ENCODE measurements at regions not wholly inside any gene's neighbourhood (a gene's known extent, or its start where the extent isn't known, plus 50 kb on each side); places are given as distances from the start of the nearest gene placed in this dataset.
"Not testable (repeated sequence)": the region's sequence is repeated elsewhere in the genome, so short reads cannot be mapped to it uniquely, and the experiment has no call there.

DNA sequence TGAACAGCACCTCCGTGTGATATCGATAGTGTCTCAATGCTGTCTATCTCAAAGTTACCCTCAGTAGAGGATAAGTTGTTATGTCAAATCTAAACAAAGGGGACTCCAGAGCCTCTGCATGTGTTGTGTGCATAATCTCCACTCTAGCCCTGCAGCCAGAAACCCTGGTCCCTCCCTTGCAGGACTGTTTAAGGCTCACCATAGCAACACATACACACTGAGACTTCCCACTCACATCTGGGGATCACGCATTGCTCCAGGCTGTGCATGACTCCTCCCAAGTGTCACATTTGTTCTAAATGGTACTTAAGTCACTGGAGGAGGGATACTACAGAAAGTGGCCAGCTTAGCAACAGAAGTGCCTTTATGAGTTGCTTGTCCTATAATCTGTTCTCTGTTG, 258.6 kb upstream of the CRIM1 start:
- no peak for DNase-seq
- TF ChIP-seq, protein P1, sequence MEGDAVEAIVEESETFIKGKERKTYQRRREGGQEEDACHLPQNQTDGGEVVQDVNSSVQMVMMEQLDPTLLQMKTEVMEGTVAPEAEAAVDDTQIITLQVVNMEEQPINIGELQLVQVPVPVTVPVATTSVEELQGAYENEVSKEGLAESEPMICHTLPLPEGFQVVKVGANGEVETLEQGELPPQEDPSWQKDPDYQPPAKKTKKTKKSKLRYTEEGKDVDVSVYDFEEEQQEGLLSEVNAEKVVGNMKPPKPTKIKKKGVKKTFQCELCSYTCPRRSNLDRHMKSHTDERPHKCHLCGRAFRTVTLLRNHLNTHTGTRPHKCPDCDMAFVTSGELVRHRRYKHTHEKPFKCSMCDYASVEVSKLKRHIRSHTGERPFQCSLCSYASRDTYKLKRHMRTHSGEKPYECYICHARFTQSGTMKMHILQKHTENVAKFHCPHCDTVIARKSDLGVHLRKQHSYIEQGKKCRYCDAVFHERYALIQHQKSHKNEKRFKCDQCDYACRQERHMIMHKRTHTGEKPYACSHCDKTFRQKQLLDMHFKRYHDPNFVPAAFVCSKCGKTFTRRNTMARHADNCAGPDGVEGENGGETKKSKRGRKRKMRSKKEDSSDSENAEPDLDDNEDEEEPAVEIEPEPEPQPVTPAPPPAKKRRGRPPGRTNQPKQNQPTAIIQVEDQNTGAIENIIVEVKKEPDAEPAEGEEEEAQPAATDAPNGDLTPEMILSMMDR (IDR thresholded peaks at IDR 0.05; ENCODE audit: low read depth, low read length): no peak
- H3K36me3 ChIP-seq: no peaks in the 10 kb centered on the region

DNA sequence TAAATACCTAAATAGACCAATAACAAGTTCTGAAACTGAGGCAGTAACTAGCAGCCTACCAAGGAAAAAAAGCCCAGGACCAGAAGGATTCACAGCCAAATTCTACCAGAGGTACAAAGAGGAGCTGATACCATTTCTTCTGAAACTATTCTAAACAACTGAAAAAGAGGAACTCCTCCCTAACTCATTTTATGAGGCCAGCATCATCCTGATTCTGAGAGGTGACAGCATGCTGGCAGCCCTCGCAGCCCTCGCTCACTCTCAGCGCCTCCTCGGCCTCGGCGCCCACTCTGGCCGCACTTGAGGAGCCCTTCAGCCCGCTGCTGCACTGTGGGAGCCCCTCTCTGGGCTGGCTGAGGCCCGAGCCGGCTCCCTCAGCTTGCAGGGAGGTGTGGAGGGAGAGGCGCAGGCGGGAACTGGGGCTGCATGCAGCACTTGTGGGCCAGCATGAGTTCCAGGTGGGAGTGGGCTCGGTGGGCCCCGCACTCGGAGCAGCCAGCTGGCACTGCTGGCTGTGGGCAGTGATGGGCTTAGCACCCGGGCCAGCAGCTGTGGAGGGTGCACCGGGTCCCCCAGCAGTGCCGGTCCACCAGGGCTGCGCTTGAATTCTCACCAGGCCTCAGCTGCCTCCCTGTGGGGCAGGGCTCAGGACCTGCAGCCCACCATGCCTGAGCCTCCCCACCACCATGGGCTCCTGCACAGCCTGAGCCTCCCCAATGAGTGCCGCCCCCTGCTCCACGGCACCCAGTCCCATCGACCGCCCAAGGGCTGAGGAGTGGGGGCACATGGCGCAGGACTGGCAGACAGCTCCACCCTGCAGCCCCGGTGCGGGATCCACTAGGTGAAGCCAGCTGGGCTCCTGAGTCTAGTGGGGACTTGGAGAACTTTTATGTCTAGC, 263.5 kb upstream of the CRIM1 start:
- H3K36me3 ChIP-seq; H3K27me3 ChIP-seq; H3K4me1 ChIP-seq; H3K4me3 ChIP-seq (ENCODE audit: low read depth, low read length); DNase-seq; H3K9me3 ChIP-seq: not testable (repeated sequence)

More for the DNA sequence above, 258.6 kb upstream of the CRIM1 start:
- Histone ChIP-seq H3K9me3 (no peaks in the 10 kb centered on the region), H3K27me3 (no peaks in the 10 kb centered on the region), H3K4me1 (no peaks in the 10 kb centered on the region), H3K4me3 (ENCODE audit: low read depth, low read length) (no peak overlapping the region)

DNA sequence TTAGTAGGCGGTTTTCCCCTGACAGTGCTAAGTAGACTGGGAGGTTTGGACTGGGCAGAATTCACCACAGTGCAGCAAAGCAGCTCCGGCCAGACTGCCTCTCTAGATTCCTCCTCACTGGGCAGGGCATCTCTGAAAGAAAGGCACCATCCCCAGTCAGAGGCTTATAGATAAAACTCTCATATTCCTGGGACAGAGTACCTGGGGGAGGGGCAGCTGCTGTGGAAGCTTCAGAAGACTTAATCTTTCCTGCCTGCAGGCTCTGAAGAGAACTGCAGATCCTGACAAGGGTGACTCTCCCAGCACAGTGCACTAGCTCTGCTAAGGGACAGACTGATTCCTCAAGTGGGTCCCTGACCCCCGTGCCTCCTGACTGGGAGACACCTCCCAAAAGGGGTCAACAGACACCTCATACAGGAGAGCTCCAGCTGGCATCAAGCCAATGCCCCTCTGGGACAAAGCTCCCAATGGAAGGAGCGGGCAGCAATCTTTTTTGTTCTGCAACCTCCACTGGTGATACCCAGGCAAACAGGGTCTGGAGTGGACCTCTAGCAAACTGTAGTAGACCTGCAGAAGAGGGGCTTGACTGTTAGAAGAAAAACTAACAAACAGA, 266.8 kb upstream of the CRIM1 start:
- H3K4me1 ChIP-seq: no peaks in the 10 kb centered on the region
- no peaks in the 10 kb centered on the region for H3K27me3 ChIP-seq
- DNase-seq: no peak
- no peak overlapping the region for H3K4me3 ChIP-seq (ENCODE audit: low read depth, low read length)
- no peaks in the 10 kb centered on the region; the same call in 1 of the 2 replicates for H3K9me3 ChIP-seq
- no peaks in the 10 kb centered on the region for H3K36me3 ChIP-seq
- TF ChIP-seq, protein P1 (IDR thresholded peaks at IDR 0.05; ENCODE audit: low read depth, low read length): no peak

DNA sequence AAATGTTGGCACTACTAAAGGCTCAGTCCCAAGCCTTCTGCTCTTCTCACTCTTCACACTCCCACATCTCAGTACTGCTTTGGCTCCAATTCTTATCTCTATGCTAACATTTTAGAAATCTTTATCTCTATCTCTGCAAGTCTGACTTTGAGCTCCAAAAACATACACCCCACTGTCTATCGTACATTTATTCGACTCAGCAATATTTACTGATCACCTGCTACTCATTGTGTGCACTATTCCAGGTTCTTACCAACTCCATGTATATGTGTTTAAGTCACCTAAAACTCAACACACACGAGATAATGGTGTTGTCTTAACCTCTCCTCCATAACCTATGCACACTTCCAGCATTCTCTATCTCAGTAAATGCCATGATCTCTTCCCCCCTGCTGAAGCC, 268.2 kb upstream of the CRIM1 start:
- Histone ChIP-seq H3K4me3 (ENCODE audit: low read depth, low read length) (no peak overlapping the region), H3K27me3 (no peaks in the 10 kb centered on the region), H3K36me3 (no peaks in the 10 kb centered on the region), H3K9me3 (no peaks in the 10 kb centered on the region; the same call in 1 of the 2 replicates), H3K4me1 (no peaks in the 10 kb centered on the region)
- no peak for DNase-seq
- TF ChIP-seq, protein P1 (IDR thresholded peaks at IDR 0.05; ENCODE audit: low read depth, low read length): no peak

DNA sequence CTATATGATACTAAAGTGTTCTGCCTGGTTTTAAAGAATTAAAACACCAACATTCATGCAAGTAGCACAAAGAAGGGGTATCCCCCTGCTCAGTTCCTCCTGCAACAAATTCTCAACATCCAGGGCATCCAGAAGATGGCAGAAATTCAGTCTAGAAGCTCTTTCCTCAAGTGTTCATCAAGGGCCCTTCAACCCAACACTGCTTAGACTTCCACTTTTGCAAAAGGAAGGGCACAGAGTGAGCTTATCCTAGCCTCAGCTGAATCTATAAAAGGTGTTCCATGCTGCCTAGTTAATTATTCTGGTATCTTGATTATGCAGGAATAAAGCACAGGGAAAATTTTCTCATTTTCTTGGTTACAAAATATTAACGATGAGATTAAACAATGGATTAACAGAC, 275.8 kb upstream of the CRIM1 start:
- Histone ChIP-seq H3K36me3 (no peaks in the 10 kb centered on the region), H3K9me3 (no peaks in the 10 kb centered on the region), H3K4me3 (ENCODE audit: low read depth, low read length) (no peak overlapping the region), H3K27me3 (no peaks in the 10 kb centered on the region), H3K4me1 (no peaks in the 10 kb centered on the region)
- DNase-seq: no peak
- TF ChIP-seq, protein P1 (IDR thresholded peaks at IDR 0.05; ENCODE audit: low read depth, low read length): no peak

DNA sequence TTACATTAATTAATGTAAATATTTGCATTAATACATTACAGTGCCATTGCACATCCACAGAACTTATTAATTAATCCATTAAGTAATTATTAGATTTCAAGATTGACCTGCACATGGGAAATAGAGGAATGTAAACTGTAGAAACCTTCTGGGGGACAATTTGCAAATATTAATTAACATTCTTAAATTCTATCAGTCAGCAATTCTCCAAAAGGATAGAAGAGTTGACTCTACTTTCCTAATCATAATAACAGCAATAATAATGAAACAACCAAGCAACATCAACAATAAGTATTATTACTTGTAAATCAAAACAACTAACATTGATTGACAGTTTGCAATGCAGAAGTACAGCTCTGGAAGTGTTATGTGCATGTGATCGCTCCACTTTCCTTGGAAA, 281.6 kb upstream of the CRIM1 start:
- TF ChIP-seq, protein P1 (IDR thresholded peaks at IDR 0.05; ENCODE audit: low read depth, low read length): no peak
- Histone ChIP-seq H3K27me3 (no peaks in the 10 kb centered on the region), H3K9me3 (no peaks in the 10 kb centered on the region), H3K36me3 (no peaks in the 10 kb centered on the region), H3K4me3 (ENCODE audit: low read depth, low read length) (no peak overlapping the region), H3K4me1 (no peaks in the 10 kb centered on the region)
- no peak for DNase-seq
